ENCODE measurements at regions not wholly inside any gene's neighbourhood (a gene's known extent, or its start where the extent isn't known, plus 50 kb on each side); places are given as distances from the start of the nearest gene placed in this dataset.
A peak's percentile ranks its signal among the peaks of the same experiment; 100 is the strongest.

DNA sequence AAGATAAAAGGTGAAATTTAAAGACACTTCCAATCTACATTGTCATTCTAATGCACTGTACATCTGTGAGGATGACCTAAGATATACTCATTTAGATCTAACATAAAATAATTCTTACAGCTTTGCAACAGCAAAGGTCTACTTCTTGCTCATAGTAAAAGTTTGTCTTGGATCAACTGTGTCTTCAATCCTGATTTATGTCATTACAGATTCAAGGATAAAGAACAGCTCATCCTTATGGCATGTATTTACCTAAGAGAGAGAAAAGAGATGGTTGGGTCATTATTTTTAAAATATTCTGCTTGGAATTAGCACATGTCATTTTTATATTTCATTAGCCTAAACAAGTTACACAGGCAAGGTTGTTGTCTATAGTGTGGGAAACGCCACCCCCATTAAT lies 2193.1 kb downstream of the PCDH9 start:
- no peak for DNase-seq (ENCODE audit: low read depth in 2 of 2)

DNA sequence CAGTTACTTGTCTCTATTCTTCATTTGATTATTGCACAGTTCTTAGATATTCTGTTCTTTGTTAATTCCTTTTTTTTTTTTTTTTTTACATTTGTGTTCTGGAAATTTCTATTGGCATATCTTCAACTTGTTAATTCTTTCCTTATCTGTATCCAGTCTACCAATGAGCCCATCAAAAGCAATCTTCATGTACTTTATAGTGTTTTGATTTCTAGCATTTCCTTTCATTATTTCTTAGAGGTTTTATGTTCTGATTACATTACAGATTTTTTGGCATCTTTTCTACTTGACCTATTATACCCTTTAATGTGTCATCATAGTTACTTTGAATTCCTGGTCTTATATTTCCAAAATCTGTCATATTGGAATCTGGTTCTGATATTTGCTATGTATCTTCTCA lies 2194.8 kb downstream of the PCDH9 start:
- DNase-seq (ENCODE audit: low read depth in 2 of 2): no peak

- no peak for DNase-seq (ENCODE audit: low read depth in 2 of 2)
Observed at GRCh38 chr13:65034266-65034665, 2195.9 kb downstream of the PCDH9 start.

DNA sequence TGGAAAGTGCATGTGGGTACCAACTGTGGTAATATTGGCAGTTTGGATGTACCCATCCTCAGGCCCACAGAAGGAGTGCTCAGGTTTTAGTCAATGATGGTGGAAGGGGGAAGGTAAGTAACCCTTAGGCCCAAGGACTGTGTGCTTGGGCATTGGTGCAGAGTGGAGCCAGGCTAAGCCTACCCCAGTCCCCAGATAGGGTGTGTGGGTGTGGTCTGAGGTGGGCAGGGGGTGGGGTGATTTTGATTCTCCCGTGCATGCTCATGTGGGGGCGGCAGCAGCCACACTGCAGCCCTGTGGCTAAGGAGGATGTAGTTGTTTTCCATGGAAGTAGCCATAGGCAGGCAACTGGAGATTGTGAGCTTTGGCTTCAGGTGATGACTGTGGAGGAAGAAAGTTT lies 2197.3 kb downstream of the PCDH9 start:
- DNase-seq (ENCODE audit: low read depth in 2 of 2): no peak

DNA sequence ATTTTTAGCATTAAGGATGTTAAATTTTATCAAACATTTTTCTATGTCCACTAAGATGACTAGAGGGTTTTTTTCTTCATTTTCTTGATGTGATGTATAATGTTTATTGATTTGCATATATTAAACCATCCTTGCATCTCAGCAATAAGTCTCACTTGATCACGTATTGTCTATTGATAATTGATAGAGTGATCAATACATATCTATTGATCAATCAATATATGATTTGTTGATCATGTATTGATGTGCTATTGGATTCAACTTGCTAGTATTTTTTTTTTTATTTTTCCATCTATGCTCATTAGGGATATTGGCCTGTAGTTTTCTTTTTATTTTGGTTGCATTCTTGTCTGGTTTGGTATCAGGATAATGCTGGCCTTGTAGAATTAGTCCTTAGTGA lies 2202.0 kb downstream of the PCDH9 start:
- DNase-seq (ENCODE audit: low read depth in 2 of 2): no peak

DNA sequence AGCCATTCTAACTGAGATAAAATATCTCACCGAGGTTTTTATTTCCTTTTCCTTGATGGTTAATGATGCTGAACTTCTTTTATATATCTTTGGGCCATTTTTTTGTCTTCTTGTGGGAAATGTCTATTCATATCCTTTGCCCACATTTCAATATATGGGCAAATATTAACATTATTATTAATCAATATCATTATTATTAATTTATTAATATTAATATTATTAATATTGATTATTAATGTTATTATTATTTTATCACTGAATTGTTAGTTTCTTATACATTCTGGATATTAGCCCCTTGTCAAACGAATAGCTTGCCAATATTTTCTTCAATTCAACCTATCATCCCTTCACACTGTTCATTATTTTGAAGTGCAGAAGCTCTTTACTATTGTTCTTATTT lies 2203.6 kb downstream of the PCDH9 start:
- DNase-seq (ENCODE audit: low read depth in 2 of 2): no peak

DNA sequence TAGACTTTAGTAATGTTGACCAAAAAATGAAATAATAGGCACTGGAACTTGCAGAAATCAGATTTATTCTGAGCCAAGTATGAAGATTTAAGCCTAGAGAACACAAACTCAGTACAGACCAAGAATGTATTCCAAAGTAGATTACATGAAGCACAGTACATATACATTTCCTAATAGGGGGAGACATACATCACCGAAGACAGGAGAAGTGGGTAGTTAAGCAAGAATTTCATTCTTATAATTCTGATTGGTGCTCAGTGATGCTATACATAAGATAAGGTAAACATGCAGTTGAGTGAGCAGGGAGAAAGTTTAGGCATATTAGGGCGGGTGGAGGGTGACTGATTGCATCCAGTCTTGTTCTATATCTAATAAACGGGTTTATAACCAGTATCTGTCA lies 2218.8 kb downstream of the PCDH9 start:
- DNase-seq (ENCODE audit: low read depth in 2 of 2): no peak

DNA sequence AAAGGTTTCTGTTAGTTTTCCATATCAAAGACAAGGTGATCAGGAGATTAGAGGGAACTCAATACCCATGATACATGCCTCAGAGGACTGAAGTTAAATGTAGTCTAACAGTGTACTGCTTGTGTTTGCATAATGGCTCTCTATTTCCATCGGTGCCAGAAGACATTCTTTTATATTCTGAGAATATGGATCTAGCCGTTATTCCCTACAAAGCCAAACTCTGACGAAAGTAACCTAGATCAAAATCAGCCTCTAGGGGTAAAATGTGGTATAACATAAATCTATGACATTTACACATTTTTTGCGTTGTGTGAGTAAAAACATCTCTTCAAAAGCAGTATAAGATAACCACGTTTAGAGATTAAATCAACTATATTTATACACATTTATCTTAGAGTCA lies 2232.7 kb downstream of the PCDH9 start:
- no peak for DNase-seq (ENCODE audit: low read depth in 2 of 2)

- DNase-seq (ENCODE audit: low read depth in 2 of 2): no peak
Observed at GRCh38 chr13:64993514-64994164, 2236.5 kb downstream of the PCDH9 start.

- DNase-seq (ENCODE audit: low read depth in 2 of 2): no peak
Observed at GRCh38 chr13:64992314-64992713, 2237.8 kb downstream of the PCDH9 start.

GRCh38 chr13:64985075-64985474 lies 2245.1 kb downstream of the PCDH9 start:
- no peak for DNase-seq (ENCODE audit: low read depth in 2 of 2)

- no peak for DNase-seq (ENCODE audit: low read depth in 2 of 2)
Observed at GRCh38 chr13:64962404-64962803, 2267.7 kb downstream of the PCDH9 start.

GRCh38 chr13:64959276-64959675 lies 2270.9 kb downstream of the PCDH9 start:
- no peak for DNase-seq (ENCODE audit: low read depth in 2 of 2)

GRCh38 chr13:64958106-64958505 lies 2272.0 kb downstream of the PCDH9 start:
- DNase-seq (ENCODE audit: low read depth in 2 of 2): no peak

DNA sequence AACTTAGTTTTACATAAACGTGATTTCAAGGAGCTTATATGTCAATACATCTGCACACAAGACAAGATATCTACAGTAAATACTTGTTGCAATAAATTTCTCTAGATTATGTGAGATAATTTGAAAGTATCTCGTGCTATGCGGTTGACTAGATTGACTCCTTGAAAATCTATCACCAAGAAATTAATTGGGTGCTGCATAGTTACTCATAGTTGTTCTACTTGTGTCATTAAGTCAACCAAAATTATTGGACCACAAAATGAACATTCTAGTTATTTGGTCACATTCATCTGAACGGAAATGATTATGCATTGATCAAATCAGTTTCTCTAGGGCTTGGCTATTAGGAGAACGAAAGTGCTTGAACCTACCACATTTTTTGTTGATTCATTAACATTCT lies 2291.5 kb downstream of the PCDH9 start:
- DNase-seq (ENCODE audit: low read depth in 2 of 2): no peak

DNA sequence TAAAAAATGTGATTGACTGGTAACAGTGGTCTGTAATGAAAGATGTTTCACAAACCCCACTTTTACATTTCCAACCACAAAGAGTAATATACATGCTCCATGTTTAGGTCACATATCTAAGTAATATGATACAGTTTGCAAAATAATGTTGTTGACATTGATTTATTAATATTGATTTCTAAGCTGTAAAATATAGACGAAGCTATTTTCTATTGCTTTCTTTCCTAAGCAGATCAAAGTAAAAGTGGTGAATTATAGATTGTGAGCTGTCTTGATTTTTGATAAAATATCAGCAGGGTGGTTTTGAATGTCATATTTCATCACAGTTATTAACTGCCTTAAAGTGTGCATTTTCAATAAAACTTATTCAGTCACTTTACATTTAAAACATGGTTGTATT lies 2292.8 kb downstream of the PCDH9 start:
- no peak for DNase-seq (ENCODE audit: low read depth in 2 of 2)

GRCh38 chr13:64936879-64937278 lies 2293.3 kb downstream of the PCDH9 start:
- DNase-seq (ENCODE audit: low read depth in 2 of 2): no peak

DNA sequence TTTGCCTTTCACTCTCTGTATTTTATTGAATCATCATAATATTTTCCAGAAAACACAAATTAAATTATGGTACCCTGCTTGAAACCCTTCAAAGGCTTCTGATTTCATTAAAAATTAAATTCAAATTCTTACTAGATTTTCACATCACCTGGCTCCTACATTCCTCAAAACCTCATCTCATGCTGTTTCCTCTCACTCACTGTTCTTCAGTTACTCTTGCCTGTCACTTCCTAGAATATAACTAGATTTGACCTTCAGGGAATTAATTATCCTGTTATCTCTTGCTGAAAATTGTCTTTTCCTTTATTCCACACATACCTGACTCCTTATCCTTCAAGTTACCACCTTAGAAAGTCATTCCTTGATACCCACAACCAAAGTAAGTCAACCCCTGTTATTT lies 2294.7 kb downstream of the PCDH9 start:
- no peak for DNase-seq (ENCODE audit: low read depth in 2 of 2)

DNA sequence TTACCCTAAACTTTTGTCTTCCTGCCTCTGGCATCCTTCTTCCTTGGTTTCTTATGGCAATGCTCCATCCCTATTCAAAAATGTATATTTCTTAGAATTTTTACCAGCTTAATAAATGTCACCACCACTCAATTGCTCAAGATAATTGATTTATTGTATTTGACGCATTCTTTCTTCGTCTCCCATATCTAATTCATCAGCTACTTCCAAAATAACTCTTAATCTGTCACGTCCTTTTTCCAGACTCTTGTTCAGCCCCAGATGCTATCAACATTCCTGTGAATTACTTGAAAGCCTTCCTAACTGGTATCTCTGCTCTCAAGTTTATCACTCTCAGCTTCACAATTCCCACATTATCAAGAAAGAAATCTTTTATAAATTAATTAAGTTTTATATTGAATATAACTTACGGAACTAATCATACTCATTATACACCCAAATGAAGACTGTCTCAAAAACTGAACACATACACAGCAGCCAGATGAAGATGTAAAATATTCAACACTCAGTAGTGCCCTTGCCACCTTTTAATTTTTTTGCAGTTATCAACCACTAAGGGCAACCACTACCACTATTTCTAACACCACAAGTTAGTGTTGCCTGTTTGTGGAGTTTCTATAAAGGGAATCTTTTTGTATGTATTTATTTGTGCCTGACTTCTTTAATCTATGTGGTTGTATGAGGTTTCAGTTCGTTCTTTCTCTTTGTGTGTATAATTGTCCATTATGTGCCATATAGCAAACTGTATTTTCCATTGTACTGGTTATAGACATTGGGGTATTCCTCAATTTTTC lies 2295.4 kb downstream of the PCDH9 start:
- no peak for DNase-seq (ENCODE audit: low read depth in 2 of 2)

DNA sequence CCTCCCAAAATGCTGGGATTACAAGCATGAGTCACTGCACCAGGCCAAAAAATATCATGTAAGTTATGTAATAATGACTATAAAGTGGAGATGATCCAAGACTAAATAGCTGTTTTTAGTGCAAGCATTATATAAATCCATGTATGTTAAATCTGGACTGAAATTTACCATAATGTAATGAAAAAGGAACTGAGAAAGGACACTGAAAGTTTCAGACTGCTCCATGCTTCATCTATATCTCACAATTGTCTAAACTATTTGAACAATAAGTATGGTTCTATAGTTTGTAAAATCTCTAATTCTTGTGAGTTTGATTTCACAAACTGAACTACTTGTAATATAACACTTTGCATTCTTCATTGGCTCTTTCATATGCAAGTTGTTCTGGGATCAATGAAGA lies 2299.5 kb downstream of the PCDH9 start:
- no peak for DNase-seq (ENCODE audit: low read depth in 2 of 2)

DNA sequence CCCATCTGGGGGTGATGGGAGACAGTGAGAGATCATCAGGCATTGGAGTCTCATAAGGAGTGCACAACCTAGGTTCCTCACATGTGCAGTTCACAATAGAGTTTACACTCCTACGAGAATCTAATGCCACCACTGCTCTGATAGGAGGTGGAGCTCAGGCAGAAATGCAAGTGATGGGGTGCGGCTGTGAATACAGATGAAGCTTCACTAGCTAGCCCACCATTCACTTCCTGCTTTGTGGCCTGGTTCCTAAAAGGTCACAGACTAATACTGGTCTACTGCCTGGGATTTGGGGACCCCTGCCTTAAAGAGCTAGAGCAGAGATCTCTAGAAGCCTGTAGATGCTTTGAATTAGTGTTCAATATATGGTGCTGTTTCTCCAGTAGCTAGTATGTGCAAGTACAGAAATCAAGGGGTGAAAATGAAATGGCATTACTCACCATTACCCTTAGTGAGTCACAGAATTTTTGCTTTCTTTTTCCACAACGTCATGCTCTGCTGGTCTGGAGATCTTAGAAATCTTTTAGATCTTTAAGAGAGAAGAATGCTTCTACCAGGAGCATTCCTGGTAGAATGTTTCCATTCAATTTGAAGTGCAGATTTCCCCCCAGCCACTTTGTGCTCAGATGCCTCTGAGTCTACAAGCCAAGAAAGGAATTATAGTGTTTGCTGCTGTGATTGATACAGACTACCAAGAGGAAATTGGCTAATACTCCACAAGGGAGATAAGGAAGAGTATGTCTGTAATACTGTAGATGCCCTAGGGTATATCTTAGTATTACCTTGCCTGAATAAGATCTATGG lies 2301.2 kb downstream of the PCDH9 start:
- DNase-seq (ENCODE audit: low read depth in 2 of 2): peak; percentile 53 to 66

DNA sequence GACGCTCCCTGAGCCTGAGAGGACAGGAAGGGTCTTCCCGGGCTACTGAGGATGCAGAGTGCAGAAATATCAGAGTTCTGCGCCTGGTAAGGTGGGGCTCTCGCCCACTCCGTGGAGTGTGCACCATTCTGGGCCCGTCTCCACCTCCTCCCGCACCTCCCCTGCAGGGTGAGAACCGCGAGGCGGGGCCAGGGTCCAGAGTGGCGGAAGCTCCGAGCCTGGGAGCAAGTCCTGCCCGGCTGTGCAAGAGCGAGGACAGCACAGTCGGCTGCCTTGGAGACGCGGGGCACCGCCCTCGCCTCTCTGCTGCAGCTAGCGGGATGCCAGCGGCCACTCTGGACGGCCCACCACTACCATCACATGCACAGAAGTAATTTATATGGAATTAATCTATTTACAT lies 2304.4 kb downstream of the PCDH9 start:
- no peak for DNase-seq (ENCODE audit: low read depth in 2 of 2)

GRCh38 chr13:64925284-64925683 lies 2304.9 kb downstream of the PCDH9 start:
- DNase-seq (ENCODE audit: low read depth in 2 of 2): no peak
